PC-3 (cell line): ENCODE measurements at regions not wholly inside any gene's neighbourhood (a gene's known extent, or its start where the extent isn't known, plus 50 kb on each side); places are given as distances from the start of the nearest gene placed in this dataset.

Experiments
- CTCF ChIP-seq: fragments of 300-600 bp; sonication (generic); conservative IDR thresholded peaks from 2 replicates; pipeline ENCODE4 v1.5.1; 2017; ENCODE audit warnings: antibody characterized with exemption, low read depth, mild to moderate bottlenecking, low read length
- EZH2 ChIP-seq: fragments of 300-600 bp; sonication (generic); IDR thresholded peaks from one replicate; pipeline ENCODE4 v1.6.1; 2017; ENCODE audit warnings: antibody characterized with exemption, mild to moderate bottlenecking, low read length; ENCODE audit not compliant: unreplicated experiment
- EZH2phosphoT487 ChIP-seq: fragments of 300-600 bp; sonication (generic); IDR thresholded peaks from 2 replicates; pipeline ENCODE4 v1.6.1; 2018; ENCODE audit warnings: mild to moderate bottlenecking, antibody characterized with exemption, low read length, borderline replicate concordance

DNA sequence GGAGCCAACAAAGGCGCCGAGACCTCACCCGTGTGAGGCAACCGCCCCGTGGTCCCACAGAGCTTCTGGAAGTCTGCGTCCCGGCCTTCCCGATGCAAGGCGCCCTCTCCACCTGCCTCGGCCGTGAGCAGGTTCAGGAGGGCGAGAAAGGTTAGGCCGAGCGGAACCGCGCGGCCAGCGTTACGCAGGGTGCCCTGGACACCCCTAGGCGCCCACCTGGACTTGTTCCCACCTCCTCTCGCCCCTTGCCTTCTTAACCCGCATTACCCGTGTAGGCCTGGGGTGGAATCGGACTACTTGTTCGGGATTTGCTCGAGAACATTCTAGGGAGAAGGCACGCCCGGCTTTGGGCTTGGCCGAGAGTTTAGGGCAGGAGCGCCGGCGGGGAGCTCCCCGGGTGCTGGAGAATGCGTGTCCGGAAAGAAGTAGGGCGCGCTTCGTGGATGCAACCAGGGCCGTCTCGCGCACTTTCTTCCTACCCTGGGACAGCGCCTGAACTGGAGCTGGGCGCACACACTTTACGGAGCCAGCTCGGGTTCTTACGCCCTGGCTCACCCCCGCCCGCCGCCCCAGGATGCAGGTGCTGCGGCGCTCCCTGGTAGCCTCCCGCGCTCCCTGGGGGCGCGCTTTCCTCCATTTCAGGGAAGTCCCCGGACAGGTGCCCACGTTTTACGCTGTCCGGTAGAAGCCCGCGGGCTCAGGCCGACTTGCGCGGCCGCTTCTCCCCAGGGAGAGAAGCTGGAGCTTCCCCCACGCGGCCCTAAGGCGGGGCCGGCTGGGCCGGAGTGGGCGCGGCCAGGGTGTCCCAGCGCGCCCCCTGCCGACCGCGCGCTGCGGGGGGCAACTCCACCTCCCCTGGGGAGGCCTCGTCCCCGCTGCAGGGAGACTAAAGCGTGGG lies 74.5 kb downstream of the INSIG1 start:
- TF ChIP-seq CTCF (peak; percentile 45), EZH2 (no peak), EZH2phosphoT487 (no peak)
